ENCODE measurements at regions not wholly inside any gene's neighbourhood (a gene's known extent, or its start where the extent isn't known, plus 50 kb on each side); places are given as distances from the start of the nearest gene placed in this dataset.

- Histone ChIP-seq H3K27me3 (ENCODE audit: control insufficient read depth, insufficient read depth, low read length) (no peaks in the 10 kb centered on the region), H3K36me3 (ENCODE audit: control insufficient read depth, insufficient read depth, low read length) (no peaks in the 10 kb centered on the region), H3K4me3 (ENCODE audit: low read depth, low read length) (no peak overlapping the region)
- TF ChIP-seq, protein P1, sequence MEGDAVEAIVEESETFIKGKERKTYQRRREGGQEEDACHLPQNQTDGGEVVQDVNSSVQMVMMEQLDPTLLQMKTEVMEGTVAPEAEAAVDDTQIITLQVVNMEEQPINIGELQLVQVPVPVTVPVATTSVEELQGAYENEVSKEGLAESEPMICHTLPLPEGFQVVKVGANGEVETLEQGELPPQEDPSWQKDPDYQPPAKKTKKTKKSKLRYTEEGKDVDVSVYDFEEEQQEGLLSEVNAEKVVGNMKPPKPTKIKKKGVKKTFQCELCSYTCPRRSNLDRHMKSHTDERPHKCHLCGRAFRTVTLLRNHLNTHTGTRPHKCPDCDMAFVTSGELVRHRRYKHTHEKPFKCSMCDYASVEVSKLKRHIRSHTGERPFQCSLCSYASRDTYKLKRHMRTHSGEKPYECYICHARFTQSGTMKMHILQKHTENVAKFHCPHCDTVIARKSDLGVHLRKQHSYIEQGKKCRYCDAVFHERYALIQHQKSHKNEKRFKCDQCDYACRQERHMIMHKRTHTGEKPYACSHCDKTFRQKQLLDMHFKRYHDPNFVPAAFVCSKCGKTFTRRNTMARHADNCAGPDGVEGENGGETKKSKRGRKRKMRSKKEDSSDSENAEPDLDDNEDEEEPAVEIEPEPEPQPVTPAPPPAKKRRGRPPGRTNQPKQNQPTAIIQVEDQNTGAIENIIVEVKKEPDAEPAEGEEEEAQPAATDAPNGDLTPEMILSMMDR (IDR thresholded peaks at IDR 0.05; ENCODE audit: insufficient read depth, low read length, poor library complexity, severe bottlenecking) = no peak
- no peak for DNase-seq (ENCODE audit: low read depth)
Measured at GRCh38 chr13:53494406-53494805, 465.8 kb downstream of the OLFM4 start.

GRCh38 chr13:53499576-53500133, 471.0 kb downstream of the OLFM4 start:
- no peak for DNase-seq (ENCODE audit: low read depth)

GRCh38 chr13:53501387-53501786, 472.8 kb downstream of the OLFM4 start:
- TF ChIP-seq, protein P1 (IDR thresholded peaks at IDR 0.05; ENCODE audit: insufficient read depth, low read length, poor library complexity, severe bottlenecking) = no peak
- Histone ChIP-seq H3K27me3 (ENCODE audit: control insufficient read depth, insufficient read depth, low read length) (no peaks in the 10 kb centered on the region), H3K4me3 (ENCODE audit: low read depth, low read length) (no peak overlapping the region)

More at GRCh38 chr13:53499576-53500133, 471.0 kb downstream of the OLFM4 start:
- Histone ChIP-seq H3K27me3 (ENCODE audit: control insufficient read depth, insufficient read depth, low read length) (no peaks in the 10 kb centered on the region), H3K36me3 (ENCODE audit: control insufficient read depth, insufficient read depth, low read length) (no peaks in the 10 kb centered on the region), H3K4me3 (ENCODE audit: low read depth, low read length) (no peak overlapping the region)
- TF ChIP-seq, protein P1 (IDR thresholded peaks at IDR 0.05; ENCODE audit: insufficient read depth, low read length, poor library complexity, severe bottlenecking) = no peak

DNA sequence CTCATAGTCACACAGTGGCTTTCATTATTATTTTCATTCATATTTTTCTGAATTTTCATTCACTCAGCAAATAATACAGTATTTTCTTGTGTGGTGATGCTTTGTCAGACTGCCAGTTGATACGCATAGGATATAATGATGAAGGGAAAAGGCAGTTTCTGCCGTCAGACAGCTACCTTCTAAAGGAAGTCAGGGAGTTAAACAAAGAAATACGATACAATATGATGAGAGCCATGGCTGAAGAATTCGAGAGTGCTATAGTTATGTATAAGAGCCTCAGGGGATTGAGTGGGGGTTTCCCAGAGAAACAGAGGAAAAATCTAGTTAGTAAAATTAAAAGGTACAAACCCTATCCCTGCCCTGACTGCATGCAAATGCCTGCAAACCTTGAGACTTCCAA, 479.1 kb downstream of the OLFM4 start:
- TF ChIP-seq, protein P1 (IDR thresholded peaks at IDR 0.05; ENCODE audit: insufficient read depth, low read length, poor library complexity, severe bottlenecking) = no peak
- no peaks in the 10 kb centered on the region for H3K36me3 ChIP-seq (ENCODE audit: control insufficient read depth, insufficient read depth, low read length)
- no peak for DNase-seq (ENCODE audit: low read depth)
- H3K4me3 ChIP-seq (ENCODE audit: low read depth, low read length) = no peak overlapping the region
- H3K27me3 ChIP-seq (ENCODE audit: control insufficient read depth, insufficient read depth, low read length) = no peaks in the 10 kb centered on the region

More at GRCh38 chr13:53501387-53501786, 472.8 kb downstream of the OLFM4 start:
- no peak for DNase-seq (ENCODE audit: low read depth)
- H3K36me3 ChIP-seq (ENCODE audit: control insufficient read depth, insufficient read depth, low read length) = no peaks in the 10 kb centered on the region

DNA sequence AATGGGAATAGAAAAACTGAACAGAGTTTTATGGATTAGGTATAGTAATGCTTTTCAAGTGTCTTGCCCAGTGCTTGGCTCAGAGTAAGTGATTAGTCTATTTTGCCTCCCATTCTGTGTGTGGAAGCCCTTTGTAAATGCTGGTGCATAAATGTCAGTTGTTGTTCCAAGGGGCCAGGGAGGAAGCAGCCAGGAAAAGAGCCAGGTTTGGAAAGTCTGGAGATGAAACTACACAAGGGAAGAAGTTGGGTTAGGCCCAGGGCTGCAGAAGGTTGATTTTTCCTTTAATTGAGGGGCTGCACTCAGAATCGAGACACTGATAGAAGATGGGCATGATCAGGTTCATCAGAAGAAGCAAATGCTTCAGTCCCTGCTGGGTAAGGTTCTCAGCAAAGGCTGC, 484.0 kb downstream of the OLFM4 start:
- TF ChIP-seq, protein P1 (IDR thresholded peaks at IDR 0.05; ENCODE audit: insufficient read depth, low read length, poor library complexity, severe bottlenecking) = no peak
- H3K36me3 ChIP-seq (ENCODE audit: control insufficient read depth, insufficient read depth, low read length) = no peaks in the 10 kb centered on the region
- no peaks in the 10 kb centered on the region for H3K27me3 ChIP-seq (ENCODE audit: control insufficient read depth, insufficient read depth, low read length)
- DNase-seq (ENCODE audit: low read depth) = no peak
- no peak overlapping the region for H3K4me3 ChIP-seq (ENCODE audit: low read depth, low read length)

DNA sequence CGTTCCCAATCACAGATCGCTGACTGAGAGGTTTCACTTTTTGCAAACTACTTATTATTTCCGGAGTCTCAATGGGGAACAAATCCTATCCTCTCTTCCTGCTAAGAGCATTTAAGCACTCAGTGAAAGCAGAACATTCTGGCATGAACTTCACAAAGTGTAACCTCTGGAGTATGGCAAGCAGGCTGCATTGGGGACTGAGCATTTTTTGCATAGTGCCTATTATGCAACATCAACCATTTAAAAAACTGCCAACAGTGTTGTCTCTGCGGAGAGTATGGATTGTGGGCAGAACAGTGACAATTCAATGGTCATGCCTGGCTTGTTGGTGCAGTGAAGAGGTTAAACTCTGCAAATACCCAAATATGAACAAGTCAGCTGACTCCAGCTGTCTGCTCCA, 484.6 kb downstream of the OLFM4 start:
- Histone ChIP-seq H3K36me3 (ENCODE audit: control insufficient read depth, insufficient read depth, low read length) (no peaks in the 10 kb centered on the region), H3K4me3 (ENCODE audit: low read depth, low read length) (no peak overlapping the region), H3K27me3 (ENCODE audit: control insufficient read depth, insufficient read depth, low read length) (no peaks in the 10 kb centered on the region)
- TF ChIP-seq, protein P1 (IDR thresholded peaks at IDR 0.05; ENCODE audit: insufficient read depth, low read length, poor library complexity, severe bottlenecking) = no peak
- no peak for DNase-seq (ENCODE audit: low read depth)
